ENCODE measurements at regions not wholly inside any gene's neighbourhood (a gene's known extent, or its start where the extent isn't known, plus 50 kb on each side); places are given as distances from the start of the nearest gene placed in this dataset.
A peak's percentile ranks its signal among the peaks of the same experiment; 100 is the strongest.
"Not testable (repeated sequence)": the region's sequence is repeated elsewhere in the genome, so short reads cannot be mapped to it uniquely, and the experiment has no call there.

DNA sequence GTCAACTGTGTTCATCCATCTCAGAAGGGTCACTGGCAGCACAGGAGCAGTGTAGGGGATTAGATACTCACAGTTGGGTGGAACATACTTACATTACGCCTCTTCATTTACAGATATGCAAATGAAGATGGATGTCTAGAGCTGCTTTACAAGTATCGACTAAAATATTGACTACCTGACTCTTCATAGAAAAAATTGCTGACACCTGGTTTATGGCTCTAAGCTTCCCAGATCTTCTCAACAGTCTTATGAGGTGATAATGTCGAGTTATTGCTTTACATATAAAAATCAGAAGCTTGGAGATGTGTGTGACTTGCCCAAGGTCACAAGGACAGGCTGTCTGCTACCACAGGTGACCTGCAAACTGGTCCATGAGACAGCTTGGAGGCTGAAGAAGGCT is 677.2 kb downstream of the TYW1 start:
- DNase-seq (ENCODE audit: low spot score) = no peak
- no peak for FAIRE-seq

DNA sequence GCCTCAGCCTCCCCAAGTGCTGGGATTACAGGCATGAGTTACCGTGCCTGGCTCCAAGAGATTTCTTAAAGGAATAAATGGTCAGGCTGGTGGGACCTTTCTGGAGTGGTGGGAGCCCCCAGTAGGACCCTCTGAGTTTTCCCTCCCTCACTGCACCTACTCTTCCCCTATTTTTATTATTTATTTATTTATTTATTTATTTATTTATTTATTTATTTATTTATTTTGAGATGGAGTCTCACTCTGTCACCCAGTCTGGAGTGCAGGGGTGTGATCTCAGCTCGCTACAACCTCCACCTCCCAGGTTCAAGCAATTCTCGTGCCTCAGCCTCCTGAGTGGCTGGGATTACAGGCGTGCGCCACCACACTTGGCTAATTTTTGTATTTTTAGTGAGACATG is 678.2 kb downstream of the TYW1 start:
- not testable (repeated sequence) for DNase-seq (ENCODE audit: low spot score); FAIRE-seq

DNA sequence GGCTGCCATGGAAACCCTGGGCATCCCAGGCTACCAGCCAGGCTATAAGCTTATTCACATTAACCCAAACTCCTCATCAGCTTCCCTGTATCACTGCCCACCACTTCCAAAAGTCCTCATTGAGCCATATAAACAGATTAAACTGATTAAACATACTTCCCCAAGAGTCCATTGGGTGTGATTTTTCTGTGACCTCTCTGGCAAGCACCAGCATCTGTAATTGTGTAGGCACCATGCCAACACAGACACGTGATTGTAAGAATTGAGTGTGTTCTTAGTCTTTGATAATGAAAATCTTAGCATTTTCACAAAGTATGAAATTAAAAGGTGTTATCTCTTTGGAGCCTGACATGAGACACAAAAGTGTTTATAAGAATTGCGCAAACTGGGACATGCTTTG is 679.3 kb downstream of the TYW1 start:
- FAIRE-seq (no peak), DNase-seq (ENCODE audit: low spot score) (no peak)

DNA sequence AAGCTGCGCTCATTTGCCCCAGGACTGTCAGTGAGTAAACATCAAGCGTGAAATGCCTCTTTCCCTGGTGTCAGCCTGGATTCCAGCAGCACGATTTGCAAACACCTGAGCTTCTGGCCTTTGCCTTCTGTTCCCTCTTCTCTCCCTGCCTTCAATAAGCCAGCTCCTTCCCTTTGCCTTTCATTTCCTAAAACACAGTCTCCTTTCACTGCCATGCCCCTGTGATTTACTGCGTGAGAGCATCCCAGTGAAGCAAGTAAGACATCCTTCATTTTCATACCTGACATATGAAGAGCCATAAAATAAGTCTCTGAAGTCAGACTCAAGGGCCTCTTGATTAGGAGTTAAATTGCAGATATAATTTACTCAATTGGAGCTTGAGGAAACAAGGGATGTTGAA is 681.8 kb downstream of the TYW1 start:
- no peak for DNase-seq (ENCODE audit: low spot score)
- no peak for FAIRE-seq

DNA sequence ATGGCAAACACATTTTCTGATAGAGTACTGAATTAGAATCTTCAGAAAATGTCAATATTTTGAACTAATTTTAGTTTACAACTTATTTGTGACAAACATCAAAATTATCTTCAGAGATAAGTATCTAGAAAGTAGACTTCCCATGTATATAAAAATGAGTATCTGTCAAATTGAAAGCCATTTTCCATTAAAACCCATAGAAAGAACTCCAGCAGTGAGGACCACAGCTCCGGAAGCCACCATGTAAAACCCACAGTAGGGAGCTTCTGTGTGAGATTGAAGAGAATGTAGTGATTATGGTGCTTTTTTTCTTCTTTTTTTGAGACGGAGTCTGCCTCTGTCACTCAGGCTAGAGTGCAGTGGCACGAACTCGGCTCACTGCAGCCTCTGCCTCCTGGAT is 687.0 kb downstream of the TYW1 start:
- no peak for FAIRE-seq

DNA sequence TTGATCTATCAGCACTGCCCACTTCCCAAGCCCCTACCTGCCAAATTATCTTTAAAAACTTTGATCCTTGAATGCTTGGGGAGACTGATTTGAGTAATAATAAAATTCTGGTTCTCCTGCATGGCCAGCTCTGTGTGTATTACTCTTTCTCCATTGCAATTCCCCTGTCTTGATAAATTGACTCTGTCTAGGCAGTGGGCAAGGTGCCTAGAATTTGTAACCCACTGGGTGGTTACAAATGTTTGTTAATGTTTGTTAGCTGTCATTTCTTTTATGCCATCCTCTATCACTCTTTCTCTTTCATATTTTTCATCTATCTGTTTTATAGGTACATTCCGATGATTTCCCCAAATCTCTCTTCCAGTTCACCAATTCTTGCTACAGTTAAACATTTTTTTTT is 694.1 kb downstream of the TYW1 start:
- FAIRE-seq (no peak), DNase-seq (ENCODE audit: low spot score) (no peak)

More for the DNA sequence above, 687.0 kb downstream of the TYW1 start:
- no peak for DNase-seq (ENCODE audit: low spot score)

DNA sequence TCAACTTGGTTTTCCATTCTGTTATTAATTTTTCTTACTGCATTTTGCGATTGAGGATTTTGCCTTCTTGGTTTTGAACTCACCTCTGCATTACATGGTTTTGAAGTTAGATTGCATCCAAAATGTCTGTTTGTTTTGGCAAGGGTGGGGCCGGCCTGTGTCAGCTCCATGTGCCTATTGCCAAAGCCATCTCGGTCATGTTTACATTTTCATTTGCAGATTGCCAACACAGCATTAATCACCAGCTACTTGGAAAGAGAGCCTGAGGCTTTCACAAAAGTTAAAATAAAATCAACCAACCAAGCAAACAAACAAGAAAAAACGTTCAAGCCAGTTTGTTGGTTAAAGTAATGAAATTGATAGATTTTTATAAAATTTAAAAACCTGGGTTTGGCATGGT is 695.8 kb downstream of the TYW1 start:
- DNase-seq (ENCODE audit: low spot score) (no peak), FAIRE-seq (no peak)

DNA sequence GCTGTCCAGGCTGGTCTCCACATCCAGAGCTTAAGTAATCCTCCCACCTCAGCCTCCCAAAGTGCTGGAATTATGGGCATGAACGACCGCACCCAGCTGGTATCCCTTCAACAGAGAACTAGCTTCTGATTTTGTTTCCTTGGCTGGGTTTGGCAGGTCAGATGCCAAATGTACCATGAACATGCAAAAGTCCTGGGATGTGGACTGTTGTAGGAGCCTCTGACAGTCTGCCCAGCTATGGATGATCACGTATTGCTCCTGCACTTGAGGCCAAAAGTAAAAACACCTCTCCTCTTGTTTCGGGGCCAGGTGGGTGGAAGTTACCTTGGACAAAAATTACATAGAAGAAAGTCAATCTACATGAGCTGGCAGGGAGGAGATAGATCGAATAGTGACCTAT is 699.5 kb downstream of the TYW1 start:
- FAIRE-seq (no peak), DNase-seq (ENCODE audit: low spot score) (no peak)

DNA sequence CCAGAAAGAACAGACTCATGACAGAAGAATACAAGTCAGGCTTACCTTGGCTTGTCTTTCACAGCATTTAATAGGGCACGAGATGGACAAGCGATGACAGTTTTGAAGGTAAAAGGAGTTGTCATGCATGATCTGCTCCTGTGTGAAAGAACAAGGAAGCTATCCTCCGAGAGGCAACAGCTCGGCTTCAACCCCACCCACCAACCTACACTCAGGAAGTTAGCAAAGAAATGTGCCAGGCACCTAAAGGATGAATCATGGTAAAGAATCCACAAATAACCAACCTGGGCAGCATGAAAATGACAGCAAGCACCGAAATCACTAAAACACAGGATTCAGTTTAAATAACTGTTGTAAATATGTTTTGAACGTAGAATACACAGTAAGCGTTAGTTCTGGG is 700.2 kb downstream of the TYW1 start:
- FAIRE-seq = no peak
- DNase-seq (ENCODE audit: low spot score) = peak; percentile 55

DNA sequence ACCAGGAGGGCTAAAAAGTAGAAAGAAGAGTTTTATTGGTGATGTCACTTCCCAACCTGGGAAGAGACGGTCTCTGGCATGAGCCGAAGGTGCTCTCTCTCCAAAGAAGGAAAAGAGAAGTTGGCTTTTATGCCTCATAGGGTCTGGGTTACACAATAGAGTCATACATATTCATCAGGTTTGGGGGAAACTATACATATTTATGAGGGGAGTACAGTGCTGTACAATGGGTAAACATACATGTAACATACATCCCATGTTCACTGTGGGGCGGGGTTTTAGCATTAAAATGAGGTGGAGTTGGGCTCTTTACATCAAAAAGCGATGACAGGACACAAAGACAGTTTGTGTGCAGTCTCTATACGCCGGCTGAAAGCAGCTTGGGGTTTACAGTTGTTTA is 701.7 kb downstream of the TYW1 start:
- FAIRE-seq (no peak), DNase-seq (ENCODE audit: low spot score) (no peak)

DNA sequence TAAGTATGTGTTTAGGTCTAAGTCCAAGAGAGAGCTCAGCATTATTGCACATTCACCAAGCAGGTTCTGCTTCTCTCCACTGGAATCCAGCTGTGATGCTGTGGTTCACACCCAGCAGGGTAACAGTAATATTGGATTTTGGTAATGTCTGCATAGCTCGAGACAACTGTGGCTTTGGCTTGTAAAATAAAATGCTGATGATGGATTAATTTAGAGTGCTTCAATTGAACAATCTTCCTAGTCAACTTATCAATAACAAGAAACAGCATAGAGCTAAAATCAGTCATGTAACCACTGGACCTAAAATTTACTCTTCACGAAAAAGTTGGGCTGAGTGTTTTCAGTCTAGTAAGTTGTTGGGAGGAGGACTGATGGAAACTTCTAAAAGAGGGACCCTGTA is 709.2 kb downstream of the TYW1 start:
- DNase-seq (ENCODE audit: low spot score) (no peak), FAIRE-seq (no peak)

DNA sequence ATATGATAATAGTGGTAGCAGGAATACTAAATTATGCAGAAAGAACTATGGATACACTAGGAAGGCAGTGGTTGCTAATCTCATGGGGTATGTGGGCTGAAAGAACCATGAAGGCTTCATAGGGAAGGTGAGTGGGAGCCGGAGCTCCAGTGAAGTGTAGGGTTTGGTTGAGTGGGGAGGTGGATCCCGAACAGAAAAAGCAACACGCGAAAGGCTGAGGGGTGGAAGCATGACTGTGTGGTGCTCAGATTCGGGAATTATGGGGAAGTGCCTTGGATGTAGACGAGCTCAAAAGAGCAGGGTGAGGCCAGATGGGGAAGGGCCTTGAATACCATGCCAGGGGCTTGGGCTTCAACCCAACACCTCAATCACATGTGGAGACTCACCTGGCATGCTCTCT is 715.1 kb downstream of the TYW1 start:
- DNase-seq (ENCODE audit: low spot score) (no peak), FAIRE-seq (no peak)

DNA sequence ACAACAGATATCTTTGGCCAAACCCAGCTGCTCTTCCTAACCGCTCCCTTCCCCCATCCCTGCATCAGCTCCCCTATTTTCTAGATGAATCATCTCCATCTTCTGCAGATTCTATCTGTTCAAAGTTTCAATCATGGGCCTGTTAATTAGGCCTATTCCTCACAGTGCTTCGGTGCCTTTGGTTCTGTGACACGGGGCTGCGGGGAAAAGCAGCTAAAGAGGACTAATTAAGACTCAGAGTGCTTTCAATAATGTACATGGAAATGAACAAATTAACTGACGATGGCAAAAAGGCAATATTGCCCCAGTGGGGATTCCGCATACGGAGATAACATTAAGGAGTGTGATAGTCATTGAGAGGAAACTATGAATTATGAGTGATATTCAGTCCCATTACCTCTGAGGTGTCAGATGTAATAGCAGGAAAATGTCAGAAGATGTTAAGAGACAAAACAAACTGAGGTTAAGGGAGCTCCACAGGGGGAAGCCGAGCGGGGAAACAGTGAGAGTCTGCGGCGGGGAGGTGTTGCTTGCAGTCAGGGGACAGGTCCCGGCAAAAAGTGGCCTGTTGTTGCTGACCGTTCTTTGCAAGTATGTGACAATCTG is 716.9 kb downstream of the TYW1 start:
- FAIRE-seq (no peak), DNase-seq (ENCODE audit: low spot score) (no peak)

DNA sequence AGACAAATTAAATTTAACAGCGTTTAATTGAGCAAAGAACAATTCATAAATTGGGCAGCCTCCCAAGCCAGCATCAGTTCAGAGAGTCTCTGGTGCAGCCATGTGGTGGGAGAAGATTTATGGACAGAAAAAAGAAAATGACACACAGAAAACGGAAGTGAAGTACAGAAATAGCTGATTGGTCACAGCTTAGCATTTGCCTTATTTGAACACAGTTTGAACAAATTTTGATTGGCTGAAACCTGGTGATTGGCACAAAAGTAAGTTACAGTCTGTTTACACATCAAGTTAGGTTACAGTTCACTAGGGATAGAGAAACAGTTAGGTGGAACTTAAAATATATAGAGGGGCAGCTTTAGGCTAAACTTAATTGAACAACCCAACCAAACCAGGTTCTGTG is 720.1 kb downstream of the TYW1 start:
- DNase-seq (ENCODE audit: low spot score) (no peak), FAIRE-seq (no peak)

DNA sequence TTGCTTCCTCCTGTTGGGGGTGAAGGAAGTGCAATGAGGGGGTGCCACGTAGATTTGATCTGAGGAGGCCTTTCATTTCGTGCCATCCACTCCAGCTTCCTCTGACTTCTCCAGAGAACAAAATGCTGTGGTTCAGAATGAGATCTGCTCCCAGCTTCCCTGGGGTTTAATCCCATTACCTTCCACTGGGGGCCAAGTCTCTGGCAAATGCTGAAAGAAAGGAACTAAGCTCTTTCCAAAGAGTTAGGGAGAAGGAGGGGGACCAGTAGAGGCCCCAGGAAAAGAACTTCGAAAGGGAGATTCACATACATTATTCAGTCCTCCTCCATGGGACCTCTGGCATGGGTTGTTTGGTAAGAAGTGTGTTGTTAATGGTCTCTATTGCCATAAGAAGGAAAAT is 727.0 kb downstream of the TYW1 start:
- DNase-seq (ENCODE audit: low spot score) (no peak), FAIRE-seq (no peak)

DNA sequence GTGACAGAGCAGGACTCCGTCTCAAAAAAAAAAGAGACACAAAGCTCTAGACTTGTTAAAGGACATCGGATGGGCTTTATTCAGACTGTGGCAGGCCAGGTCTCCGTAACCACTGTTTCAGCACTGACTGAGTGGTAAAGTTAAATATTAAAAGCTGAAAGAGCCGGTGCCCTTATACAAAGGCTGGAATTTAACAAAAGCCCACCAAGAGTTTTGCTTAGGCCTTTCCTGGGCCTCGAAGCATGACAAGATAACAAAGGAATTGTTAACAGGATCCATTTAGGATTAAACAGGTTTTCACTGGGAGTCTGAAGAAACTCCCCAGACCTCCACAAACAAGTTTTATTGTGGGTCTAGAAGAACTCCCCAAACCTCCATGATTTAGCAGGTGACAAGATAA is 727.8 kb downstream of the TYW1 start:
- DNase-seq (ENCODE audit: low spot score) (no peak), FAIRE-seq (no peak)

DNA sequence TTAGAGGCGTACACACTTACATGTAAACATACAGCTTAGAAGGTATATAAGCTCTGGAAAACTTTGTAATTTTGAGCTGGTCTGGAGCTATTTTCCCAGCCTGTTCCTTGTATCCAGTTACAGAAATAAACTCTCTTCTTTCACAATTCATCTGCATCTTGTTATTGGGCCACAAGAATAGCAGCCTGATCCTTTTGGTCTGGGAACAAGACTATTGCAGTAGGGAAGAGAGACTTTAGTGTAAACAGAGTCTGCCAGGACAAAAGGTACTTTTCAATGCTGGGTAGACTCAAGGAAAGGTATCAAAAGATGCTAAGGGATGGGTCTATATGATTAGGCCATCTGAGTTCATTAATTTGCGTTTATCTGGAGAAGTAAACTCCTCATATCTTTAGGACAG is 728.3 kb downstream of the TYW1 start:
- no peak for FAIRE-seq
- no peak for DNase-seq (ENCODE audit: low spot score)

DNA sequence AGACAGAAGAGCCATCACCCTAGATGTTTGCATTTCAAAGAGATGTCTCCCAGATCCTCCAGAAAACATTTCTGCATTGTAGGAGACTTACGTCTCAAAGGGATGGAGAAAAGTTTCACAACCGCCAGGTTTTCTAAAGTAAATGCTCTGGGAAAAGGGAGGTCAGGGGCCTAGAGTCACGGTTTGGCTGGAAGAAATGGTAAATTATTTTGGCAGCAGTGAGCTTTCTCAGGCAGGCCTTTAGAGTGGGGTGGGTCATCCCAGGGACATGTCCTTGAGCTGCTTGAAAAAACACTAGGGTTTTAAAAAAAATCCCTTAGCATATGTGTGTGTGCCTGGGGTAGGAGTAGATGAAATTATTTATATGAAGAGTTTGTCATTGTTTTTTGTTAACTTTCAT is 728.8 kb downstream of the TYW1 start:
- FAIRE-seq (no peak), DNase-seq (ENCODE audit: low spot score) (no peak)

DNA sequence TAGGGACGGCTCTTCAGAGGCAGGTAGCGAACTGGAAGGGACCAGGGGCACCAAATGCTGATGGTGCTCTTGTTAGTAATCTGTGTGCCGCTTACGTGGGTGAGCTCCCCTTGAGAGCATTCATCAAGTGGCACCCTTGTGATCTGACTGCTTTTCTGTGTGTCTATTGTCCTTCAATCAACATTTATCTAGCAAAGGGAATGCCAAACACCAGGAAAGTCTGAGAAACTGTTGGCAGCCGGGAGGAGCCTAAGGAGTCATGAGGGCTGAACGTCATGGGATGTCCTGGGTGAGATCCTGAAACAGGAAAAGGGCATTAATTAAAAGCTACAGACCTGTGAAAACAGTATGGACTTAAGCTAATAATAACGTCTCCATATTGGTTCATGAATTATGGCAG is 733.1 kb downstream of the TYW1 start:
- FAIRE-seq (no peak), DNase-seq (ENCODE audit: low spot score) (no peak)

DNA sequence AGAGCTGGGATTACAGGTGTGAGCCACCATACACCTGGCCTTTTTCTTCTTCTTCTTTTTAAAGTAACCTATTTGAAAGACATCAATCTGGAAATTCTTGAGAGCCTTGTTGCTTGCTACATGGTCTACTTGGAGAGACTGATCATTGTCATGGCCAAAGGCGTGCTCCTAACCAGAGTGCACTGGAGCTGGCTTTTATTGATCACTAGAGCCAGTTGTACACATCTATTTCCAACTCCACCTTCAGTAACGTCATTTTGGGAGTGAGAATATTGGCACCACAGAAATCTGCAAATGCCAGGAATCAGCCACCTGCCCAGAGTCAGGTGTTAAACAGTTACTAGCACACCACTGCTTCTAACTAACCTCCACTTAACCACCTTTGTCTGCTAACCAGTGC is 735.1 kb downstream of the TYW1 start:
- no peak for FAIRE-seq
- DNase-seq (ENCODE audit: low spot score) = no peak

DNA sequence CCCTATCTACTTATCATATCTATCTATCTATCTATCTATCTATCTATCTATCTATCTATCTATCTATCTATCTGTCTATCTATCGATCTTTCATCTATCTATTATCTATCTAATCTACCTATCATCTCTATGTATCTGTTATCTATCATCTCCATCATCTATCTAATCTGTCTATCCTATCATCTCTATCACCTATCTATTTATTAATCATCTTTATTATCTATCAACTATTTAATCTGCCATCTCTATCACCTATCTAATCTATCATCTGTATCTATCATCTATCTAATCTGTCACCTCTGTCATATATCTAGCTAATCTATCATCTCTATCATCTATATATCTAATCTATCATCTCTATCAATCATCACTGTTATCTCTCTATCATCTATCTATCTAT is 736.3 kb downstream of the TYW1 start:
- FAIRE-seq (no peak), DNase-seq (ENCODE audit: low spot score) (no peak)

DNA sequence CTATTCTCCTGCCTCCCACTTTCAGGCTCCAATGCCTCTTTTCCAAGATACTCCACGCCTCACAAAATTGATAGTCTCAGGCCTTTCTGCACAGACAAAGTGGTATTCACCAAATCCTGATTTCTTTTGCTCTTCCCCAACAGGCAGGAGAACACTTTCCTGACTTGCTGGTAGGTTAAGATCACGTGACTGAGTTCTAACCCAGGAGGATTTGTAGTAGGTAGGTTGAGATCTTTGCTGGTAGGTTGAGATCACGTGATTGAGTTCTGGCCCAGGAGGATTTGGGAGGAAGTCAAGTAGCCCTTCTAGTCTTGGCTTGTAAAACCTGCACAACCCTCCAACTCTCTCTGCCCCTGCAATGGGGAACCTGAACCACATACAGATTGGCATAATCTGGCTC is 741.5 kb downstream of the TYW1 start:
- no peak for FAIRE-seq
- no peak for DNase-seq (ENCODE audit: low spot score)

DNA sequence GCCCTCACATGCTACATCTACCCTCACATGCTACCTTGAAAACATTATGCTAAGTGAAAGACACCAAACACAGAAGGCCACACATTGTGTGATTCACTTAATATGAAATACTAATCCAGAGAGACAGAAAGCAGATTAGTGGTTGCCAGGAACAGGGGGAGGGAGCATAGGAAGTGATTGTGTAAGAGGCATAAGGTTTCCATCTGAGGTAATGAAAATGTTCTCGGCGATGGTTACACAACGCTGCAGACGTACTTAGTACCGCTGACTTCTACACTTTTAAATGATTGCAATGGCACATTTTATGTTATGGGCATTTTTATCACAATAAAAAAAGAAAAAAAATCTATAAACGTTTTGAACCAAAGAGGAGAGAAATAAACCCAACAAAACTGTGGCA is 742.3 kb downstream of the TYW1 start:
- FAIRE-seq = no peak
- no peak for DNase-seq (ENCODE audit: low spot score)

DNA sequence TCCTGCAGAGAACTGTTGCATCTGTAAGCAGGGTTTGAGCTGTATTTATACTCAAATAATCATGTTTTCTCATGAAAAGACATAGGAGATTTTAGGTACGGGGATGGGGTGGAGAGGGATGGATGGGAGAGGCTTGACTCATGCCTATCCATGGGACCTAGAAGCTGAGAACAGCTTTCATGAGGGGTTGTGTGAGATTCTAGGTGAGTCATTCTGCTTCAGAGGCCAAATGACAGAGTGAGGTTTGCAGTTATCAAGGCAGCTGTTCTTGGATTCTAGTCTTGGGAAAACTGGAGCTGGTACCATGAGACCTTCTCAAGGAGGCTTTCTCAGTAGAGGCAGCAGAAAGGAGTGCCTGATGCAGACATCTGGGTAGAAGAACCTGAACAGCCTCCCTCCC is 746.9 kb downstream of the TYW1 start:
- DNase-seq (ENCODE audit: low spot score) (no peak), FAIRE-seq (no peak)

All from urothelium cell line (cell line).